K562 (cell line): ENCODE measurements at regions not wholly inside any gene's neighbourhood (a gene's known extent, or its start where the extent isn't known, plus 50 kb on each side); places are given as distances from the start of the nearest gene placed in this dataset.

ENCODE experiments used
- ATF7 ChIP-seq: fragments of 450-650 bp; IDR thresholded peaks from 2 replicates; pipeline ENCODE4 v1.7.1; 2014; ENCODE audit warnings: mild to moderate bottlenecking, moderate library complexity
- BHLHE40 ChIP-seq: IDR thresholded peaks from 2 replicates; pipeline ENCODE4 v1.6.1; 2011; ENCODE audit warnings: low read length, improper control_type of control experiment
- CREM ChIP-seq: IDR thresholded peaks from 2 replicates; pipeline ENCODE4 v1.6.1; 2014; ENCODE audit warnings: antibody characterized with exemption, low read depth
- FOXK1 ChIP-seq: sonication (generic); formaldehyde crosslinking; IDR thresholded peaks from 2 replicates; pipeline ENCODE4 v1.8.0; 2022; ENCODE audit warnings: missing genetic modification reagents, mild to moderate bottlenecking, borderline replicate concordance
- FOXP1 ChIP-seq: sonication (generic); formaldehyde crosslinking; IDR thresholded peaks from 2 replicates; pipeline ENCODE4 v1.8.0; 2022; ENCODE audit warnings: mild to moderate bottlenecking, missing genetic modification reagents
- GABPB2 ChIP-seq: fragments of 250-450 bp; sonication (Bioruptor Pico); conservative IDR thresholded peaks from 2 replicates; pipeline ENCODE4 v1.5.1; 2021; ENCODE audit warnings: mild to moderate bottlenecking
- HDAC2 ChIP-seq: fragments of 450-650 bp; IDR thresholded peaks from 2 replicates; pipeline ENCODE4 v1.6.1; 2016; ENCODE audit warnings: mild to moderate bottlenecking
- HDAC3 ChIP-seq: fragments of 450-650 bp; IDR thresholded peaks from 2 replicates; pipeline ENCODE4 v1.6.1; 2018; ENCODE audit warnings: borderline replicate concordance, mild to moderate bottlenecking, moderate library complexity; ENCODE audit not compliant: partially characterized antibody
- HNRNPH1 ChIP-seq: fragments of 200-400 bp; formaldehyde crosslinking; optimal IDR thresholded peaks from 2 replicates; pipeline ENCODE3; 2017; ENCODE audit warnings: low read depth, mild to moderate bottlenecking, low read length, moderate library complexity
- KLF16 ChIP-seq: IDR thresholded peaks from 2 replicates; pipeline ENCODE4 v1.6.1; 2016; ENCODE audit warnings: antibody characterized with exemption
- MAZ ChIP-seq, 2 experiments: fragments of 450-650 bp in 1 of 2; sonication (generic) in 1 of 2; formaldehyde crosslinking; IDR thresholded peaks in 1 of 2; conservative IDR thresholded peaks in 1 of 2; 2 replicates each; pipeline versions ENCODE4 v1.4.0 to v1.5.0; 2020; ENCODE audit warnings: mild to moderate bottlenecking in 1 of 2, missing genetic modification reagents in 1 of 2
- NCOA1 ChIP-seq: fragments of 450-650 bp; IDR thresholded peaks from 2 replicates; pipeline ENCODE4 v1.6.1; 2016; ENCODE audit warnings: low read depth
- NFE2 ChIP-seq: IDR thresholded peaks from 2 replicates; pipeline ENCODE4 v1.6.1; 2014; ENCODE audit warnings: antibody characterized with exemption, low read depth
- PTBP1 ChIP-seq: fragments of 200-400 bp; formaldehyde crosslinking; IDR thresholded peaks from 2 replicates; pipeline ENCODE4 v1.6.1; 2017; ENCODE audit warnings: low read depth, low read length
- RB1 ChIP-seq: fragments of 450-650 bp; IDR thresholded peaks from 2 replicates; pipeline ENCODE4 v1.6.1; 2017; ENCODE audit warnings: low read depth, mild to moderate bottlenecking
- RCOR1 ChIP-seq, 2 experiments: IDR thresholded peaks; 2 replicates each; pipeline ENCODE4 v1.6.1; 2012; ENCODE audit warnings: low read depth in 2 of 2, low read length in 2 of 2, borderline replicate concordance in 1 of 2, improper control_type of control experiment in 1 of 2
- RHOXF2B ChIP-seq: fragments of 250-450 bp; sonication (Bioruptor Pico); conservative IDR thresholded peaks from 2 replicates; pipeline ENCODE4 v1.5.1; 2021
- SMARCC2 ChIP-seq: fragments of 450-650 bp; IDR thresholded peaks from 2 replicates; pipeline ENCODE4 v1.6.1; 2017; ENCODE audit warnings: antibody characterized with exemption, moderate library complexity, mild to moderate bottlenecking, low read depth
- STAT5B ChIP-seq: fragments of 250-450 bp; sonication (Bioruptor Pico); IDR thresholded peaks from 2 replicates; pipeline ENCODE4 v1.8.0; 2021; ENCODE audit warnings: mild to moderate bottlenecking, inconsistent platforms
- XRCC5 ChIP-seq: fragments of 200-400 bp; formaldehyde crosslinking; IDR thresholded peaks from 2 replicates; pipeline ENCODE4 v1.6.1; 2017; ENCODE audit warnings: low read depth, mild to moderate bottlenecking, low read length
- YY1 ChIP-seq, 3 experiments: IDR thresholded peaks; 2 replicates each; pipeline ENCODE4 v1.6.1; 2011; ENCODE audit warnings: low read length in 2 of 3, mild to moderate bottlenecking in 2 of 3, moderate library complexity in 2 of 3, borderline replicate concordance in 1 of 3, control low read depth in 1 of 3, low read depth in 1 of 3; ENCODE audit not compliant: insufficient read depth in 3 of 3, insufficient replicate concordance in 2 of 3, control insufficient read depth in 1 of 3, insufficient read length in 1 of 3; ENCODE audit errors: extremely low read depth in 1 of 3
- ZFP1 ChIP-seq: fragments of 450-650 bp; formaldehyde crosslinking; IDR thresholded peaks from 2 replicates; pipeline ENCODE4 v1.4.0; 2020; ENCODE audit warnings: mild to moderate bottlenecking, mixed read lengths
- ZFP36 ChIP-seq: fragments of 150-350 bp; IDR thresholded peaks from 2 replicates; pipeline ENCODE4 v1.6.1; 2018; ENCODE audit warnings: low read length, low read depth; ENCODE audit not compliant: partially characterized antibody
- ZKSCAN1 ChIP-seq: fragments of 150-350 bp; IDR thresholded peaks from 2 replicates; pipeline ENCODE4 v1.6.1; 2016; ENCODE audit warnings: low read depth, low read length
- ZNF133 ChIP-seq: fragments of 250-450 bp; sonication (Bioruptor Pico); IDR thresholded peaks from 2 replicates; pipeline ENCODE4 v1.4.0; 2020; ENCODE audit warnings: mild to moderate bottlenecking
- ZNF143 ChIP-seq: sonication (generic); formaldehyde crosslinking; IDR thresholded peaks from 2 replicates; pipeline ENCODE4 v1.9.0; 2022; ENCODE audit warnings: mild to moderate bottlenecking, missing genetic modification reagents
- ZNF445 ChIP-seq: fragments of 250-450 bp; sonication (Bioruptor Pico); IDR thresholded peaks from 2 replicates; pipeline ENCODE4 v1.4.0; 2020; ENCODE audit warnings: low read depth, mild to moderate bottlenecking, moderate library complexity
- ZNF780A ChIP-seq: fragments of 250-450 bp; sonication (Bioruptor Pico); IDR thresholded peaks from 2 replicates; pipeline ENCODE4 v1.5.0; 2021; ENCODE audit warnings: mild to moderate bottlenecking
- TF ChIP-seq, protein P1 (sequence below), 2 experiments: fragments of 250-450 bp in 1 of 2; fragments of 450-650 bp in 1 of 2; sonication (Bioruptor Pico) in 1 of 2; IDR thresholded peaks; 2 replicates each; pipeline versions ENCODE4 v1.6.1 to v1.8.0; 2016 to 2021; ENCODE audit warnings: mild to moderate bottlenecking in 2 of 2, moderate library complexity in 2 of 2, missing compliant biosample characterization in 1 of 2, missing genetic modification characterization in 1 of 2
- TF ChIP-seq, protein P2 (sequence below): fragments of 250-450 bp; sonication (Bioruptor Pico); IDR thresholded peaks from 2 replicates; pipeline ENCODE4 v1.8.0; 2021; ENCODE audit warnings: moderate library complexity, mild to moderate bottlenecking, inconsistent platforms

DNA sequence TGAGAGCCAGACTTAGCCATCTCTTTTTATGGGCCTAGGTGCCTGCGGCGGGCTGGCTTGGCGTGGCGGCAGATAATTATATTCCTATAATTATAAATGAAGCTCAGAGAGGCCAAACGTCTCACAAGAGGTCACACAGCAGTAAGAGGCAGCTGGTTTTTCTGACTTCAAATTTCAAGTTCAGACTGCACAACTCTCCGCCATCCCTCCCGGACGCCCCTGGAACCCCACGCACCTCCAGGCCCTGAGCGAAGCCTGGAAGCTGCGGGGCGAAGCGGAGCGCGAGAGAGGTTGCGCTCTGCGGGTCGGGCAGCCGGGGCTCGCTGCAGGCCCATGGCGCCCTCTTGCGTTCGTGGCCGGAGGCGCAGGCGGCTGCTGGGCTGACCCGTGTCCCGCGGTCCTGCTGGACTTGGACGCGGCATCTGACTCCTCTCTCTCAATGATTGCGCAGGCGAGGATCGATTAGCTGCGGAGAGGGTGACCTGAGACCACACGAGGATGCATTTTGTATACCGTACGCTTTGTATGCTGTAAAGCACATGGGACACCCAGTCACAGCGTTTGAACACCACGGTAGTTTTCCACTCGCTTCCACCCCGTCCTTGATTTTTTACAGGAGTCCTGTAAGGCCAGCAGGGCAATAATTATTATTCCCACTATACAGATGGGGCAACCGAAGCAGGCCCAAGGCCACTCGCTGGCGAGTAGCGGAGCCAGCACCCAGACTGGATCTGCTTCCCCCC, 272.7 kb downstream of the FOXD2 start (continued):
- TF ChIP-seq, protein P1, sequence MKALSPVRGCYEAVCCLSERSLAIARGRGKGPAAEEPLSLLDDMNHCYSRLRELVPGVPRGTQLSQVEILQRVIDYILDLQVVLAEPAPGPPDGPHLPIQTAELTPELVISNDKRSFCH (CRISPR knock-in tag; IDR thresholded peaks at IDR 0.05): no peak
- TF ChIP-seq, protein P1 (tag; IDR thresholded peaks at IDR 0.05): peak; percentile 44; the same call in 1 of the 2 replicates
- TF ChIP-seq SMARCC2 (no peak), YY1 (IDR thresholded peaks at IDR 0.05; ENCODE audit: borderline replicate concordance in 1 of 3, control insufficient read depth in 1 of 3, extremely low read depth in 1 of 3, insufficient read depth in 3 of 3, insufficient read length in 1 of 3, insufficient replicate concordance in 2 of 3, low read depth in 1 of 3, low read length in 2 of 3) (peak in 2 of 3 experiments; percentile 14 to 50), ZNF780A (CRISPR knock-in tag) (no peak), ZNF445 (CRISPR knock-in tag) (no peak), ZNF133 (CRISPR knock-in tag) (no peak), ZFP36 (peak; percentile 93), BHLHE40 (0 out of 2 replicates have a peak, but pooled peaks have one; percentile 21), RHOXF2B (CRISPR knock-in tag) (no peak), ZNF143 (no peak), FOXP1 (CRISPR knock-in tag) (no peak), ATF7 (0 out of 2 replicates have a peak, but pooled peaks have one; percentile 12), XRCC5 (peak; percentile 87), HDAC2 (peak; percentile 89), CREM (0 out of 2 replicates have a peak, but pooled peaks have one; percentile 13), GABPB2 (CRISPR knock-in tag) (no peak), STAT5B (no peak), NFE2 (0 out of 2 replicates have a peak, but pooled peaks have one; percentile 2), ZKSCAN1 (0 out of 2 replicates have a peak, but pooled peaks have one; percentile 32), NCOA1 (no peak), MAZ (CRISPR knock-in tag; conservative IDR thresholded peaks at IDR 0.05 in 1 of 2, IDR thresholded peaks at IDR 0.05 in 1 of 2) (0 out of 4 replicates have a peak, but pooled peaks of 1 of the 2 experiments have one; percentile 24), FOXK1 (CRISPR knock-in tag) (no peak), KLF16 (peak; percentile 15; the same call in 1 of the 2 replicates), HDAC3 (no peak), HNRNPH1 (no peak), ZFP1 (CRISPR knock-in tag) (no peak), PTBP1 (peak; percentile 85; the same call in 1 of the 2 replicates), RCOR1 (IDR thresholded peaks at IDR 0.05; ENCODE audit: borderline replicate concordance in 1 of 2, low read depth in 2 of 2, low read length in 2 of 2) (peak in 1 of 2 experiments; percentile 69; a peak in 2 of 4 replicates), RB1 (peak; percentile 87)
- TF ChIP-seq, protein P2, sequence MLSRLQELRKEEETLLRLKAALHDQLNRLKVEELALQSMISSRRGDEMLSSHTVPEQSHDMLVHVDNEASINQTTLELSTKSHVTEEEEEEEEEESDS: no peak
